Cardiac muscle cell (in vitro differentiated cells and primary cell): ENCODE measurements at regions not wholly inside any gene's neighbourhood (a gene's known extent, or its start where the extent isn't known, plus 50 kb on each side); places are given as distances from the start of the nearest gene placed in this dataset.
A peak's percentile ranks its signal among the peaks of the same experiment; 100 is the strongest.

ENCODE experiments used
- DNase-seq, 2 donors: peaks; one replicate each; pipeline versions ENCODE4 v3.0.0 to v3.0.0-alpha.2; 2010 to 2017; ENCODE audit warnings: low read depth in 1 of 2, low spot score in 1 of 2
- H3K27ac ChIP-seq: fragments of 200-600 bp; sonication (generic); 2 replicates; pipeline ENCODE4 v1.5.1; 2016
- H3K27me3 ChIP-seq: fragments of 200-600 bp; sonication (generic); 2 replicates; pipeline ENCODE4 v1.6.0; 2016; ENCODE audit warnings: control low read depth
- H3K36me3 ChIP-seq: fragments of 200-600 bp; sonication (generic); 2 replicates; pipeline ENCODE4 v1.5.1; 2016; ENCODE audit warnings: control low read depth
- H3K4me1 ChIP-seq: fragments of 200-600 bp; sonication (generic); 2 replicates; pipeline ENCODE4 v1.8.1; 2017; ENCODE audit warnings: low read depth, mild to moderate bottlenecking, mixed run types
- H3K4me3 ChIP-seq: fragments of 200-600 bp; sonication (generic); 2 replicates; pipeline ENCODE4 v1.5.1; 2016; ENCODE audit warnings: mild to moderate bottlenecking
- H3K9me3 ChIP-seq: fragments of 200-600 bp; sonication (generic); 2 replicates; pipeline ENCODE4 v1.5.1; 2017; ENCODE audit warnings: low read depth, mild to moderate bottlenecking, control low read depth
- CTCF ChIP-seq: IDR thresholded peaks from 2 replicates; pipeline ENCODE4 v1.5.1; 2012; ENCODE audit warnings: low read depth, mild to moderate bottlenecking, low read length

GRCh38 chr10:32156031-32156495 is 99.8 kb upstream of the KIF5B start:
- no peaks in the 10 kb centered on the region for H3K9me3 ChIP-seq
- no peak overlapping the region for H3K4me3 ChIP-seq
- TF ChIP-seq CTCF, result no peak
- H3K4me1 ChIP-seq, result no peaks in the 10 kb centered on the region
- DNase-seq, result no peak
- H3K36me3 ChIP-seq, result no peaks in the 10 kb centered on the region
- no peaks in the 10 kb centered on the region for H3K27me3 ChIP-seq
- no peak overlapping the region for H3K27ac ChIP-seq

GRCh38 chr10:32155075-32155516 is 98.9 kb upstream of the KIF5B start:
- Histone ChIP-seq H3K9me3 (no peaks in the 10 kb centered on the region), H3K27me3 (no peaks in the 10 kb centered on the region), H3K27ac (no peak overlapping the region), H3K4me3 (no peak overlapping the region), H3K36me3 (no peaks in the 10 kb centered on the region), H3K4me1 (no peaks in the 10 kb centered on the region)
- peak in 1 of 2 donors; percentile 84 for DNase-seq
- TF ChIP-seq CTCF, result no peak

- H3K9me3 ChIP-seq, result no peaks in the 10 kb centered on the region
- DNase-seq, result peak in 1 of 2 donors; percentile 60
- no peak overlapping the region for H3K4me3 ChIP-seq
- H3K36me3 ChIP-seq, result no peaks in the 10 kb centered on the region
- H3K27me3 ChIP-seq, result no peaks in the 10 kb centered on the region
- H3K27ac ChIP-seq, result no peak overlapping the region
- TF ChIP-seq CTCF, result no peak
- H3K4me1 ChIP-seq, result no peaks in the 10 kb centered on the region
These were observed 97.7 kb upstream of the KIF5B start for GRCh38 chr10:32153931-32154330.

GRCh38 chr10:32153252-32153651 is 97.0 kb upstream of the KIF5B start:
- no peak for TF ChIP-seq CTCF
- Histone ChIP-seq H3K36me3 (no peaks in the 10 kb centered on the region), H3K4me3 (no peak overlapping the region), H3K4me1 (no peaks in the 10 kb centered on the region), H3K27me3 (no peaks in the 10 kb centered on the region), H3K27ac (no peak overlapping the region), H3K9me3 (no peaks in the 10 kb centered on the region)
- DNase-seq, result no peak

GRCh38 chr10:32151871-32152270 is 95.6 kb upstream of the KIF5B start:
- Histone ChIP-seq H3K4me3 (no peak overlapping the region), H3K4me1 (no peaks in the 10 kb centered on the region), H3K27ac (no peak overlapping the region), H3K36me3 (no peaks in the 10 kb centered on the region), H3K27me3 (no peaks in the 10 kb centered on the region), H3K9me3 (no peaks in the 10 kb centered on the region)
- no peak for TF ChIP-seq CTCF
- DNase-seq, result no peak
